ENCODE measurements at regions not wholly inside any gene's neighbourhood (a gene's known extent, or its start where the extent isn't known, plus 50 kb on each side); places are given as distances from the start of the nearest gene placed in this dataset.

DNA sequence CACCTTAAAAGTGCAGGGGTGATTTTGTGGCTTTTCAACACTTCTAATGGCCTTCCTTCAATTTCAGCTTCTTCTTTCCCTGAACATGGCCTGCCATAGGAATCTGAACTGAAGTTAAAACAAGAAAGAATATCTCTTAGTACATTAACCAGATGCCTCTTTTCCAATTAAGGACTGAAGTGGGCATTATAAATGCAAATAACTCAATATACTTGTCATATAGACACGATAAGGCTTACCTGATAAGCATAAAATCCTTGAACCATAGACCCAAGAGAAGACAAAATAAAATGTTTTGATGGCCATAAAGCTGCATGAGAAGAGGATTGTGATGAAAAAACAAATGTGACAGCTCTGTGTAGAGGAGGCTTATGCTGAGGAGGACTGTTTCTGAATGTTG lies 173.1 kb downstream of the MC4R start:
- TF ChIP-seq EZH2 (IDR thresholded peaks at IDR 0.05; ENCODE audit: low read depth, low read length, severe bottlenecking) (no peak), GABPA (IDR thresholded peaks at IDR 0.05; ENCODE audit: borderline replicate concordance, insufficient read depth, low read length) (no peak), EP300 (IDR thresholded peaks at IDR 0.05; ENCODE audit: borderline replicate concordance in 1 of 2, low read depth in 2 of 2, low read length in 2 of 2) (no peak), ZNF274 (IDR thresholded peaks at IDR 0.05; ENCODE audit: borderline replicate concordance, extremely low read depth, low read length) (no peak), POLR2A (IDR thresholded peaks at IDR 0.05; ENCODE audit: control extremely low read depth in 1 of 2, low read depth in 2 of 2, low read length in 2 of 2) (no peak), POU5F1 (IDR thresholded peaks at IDR 0.05; ENCODE audit: low read depth, low read length) (no peak), POLR2AphosphoS5 (IDR thresholded peaks at IDR 0.05; ENCODE audit: low read depth, low read length) (no peak), TAF7 (optimal IDR thresholded peaks at IDR 0.05; ENCODE audit: borderline replicate concordance, low read depth, low read length) (no peak), MAFK (IDR thresholded peaks at IDR 0.05; ENCODE audit: low read depth, low read length) (no peak), RFX5 (IDR thresholded peaks at IDR 0.05; ENCODE audit: borderline replicate concordance, low read depth, low read length) (no peak)
- TF ChIP-seq, protein P1, sequence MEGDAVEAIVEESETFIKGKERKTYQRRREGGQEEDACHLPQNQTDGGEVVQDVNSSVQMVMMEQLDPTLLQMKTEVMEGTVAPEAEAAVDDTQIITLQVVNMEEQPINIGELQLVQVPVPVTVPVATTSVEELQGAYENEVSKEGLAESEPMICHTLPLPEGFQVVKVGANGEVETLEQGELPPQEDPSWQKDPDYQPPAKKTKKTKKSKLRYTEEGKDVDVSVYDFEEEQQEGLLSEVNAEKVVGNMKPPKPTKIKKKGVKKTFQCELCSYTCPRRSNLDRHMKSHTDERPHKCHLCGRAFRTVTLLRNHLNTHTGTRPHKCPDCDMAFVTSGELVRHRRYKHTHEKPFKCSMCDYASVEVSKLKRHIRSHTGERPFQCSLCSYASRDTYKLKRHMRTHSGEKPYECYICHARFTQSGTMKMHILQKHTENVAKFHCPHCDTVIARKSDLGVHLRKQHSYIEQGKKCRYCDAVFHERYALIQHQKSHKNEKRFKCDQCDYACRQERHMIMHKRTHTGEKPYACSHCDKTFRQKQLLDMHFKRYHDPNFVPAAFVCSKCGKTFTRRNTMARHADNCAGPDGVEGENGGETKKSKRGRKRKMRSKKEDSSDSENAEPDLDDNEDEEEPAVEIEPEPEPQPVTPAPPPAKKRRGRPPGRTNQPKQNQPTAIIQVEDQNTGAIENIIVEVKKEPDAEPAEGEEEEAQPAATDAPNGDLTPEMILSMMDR (IDR thresholded peaks at IDR 0.05; ENCODE audit: control extremely low read depth in 1 of 3, insufficient read depth in 1 of 3, low read depth in 1 of 3, low read length in 3 of 3) = no peak
- TF ChIP-seq, protein P2, sequence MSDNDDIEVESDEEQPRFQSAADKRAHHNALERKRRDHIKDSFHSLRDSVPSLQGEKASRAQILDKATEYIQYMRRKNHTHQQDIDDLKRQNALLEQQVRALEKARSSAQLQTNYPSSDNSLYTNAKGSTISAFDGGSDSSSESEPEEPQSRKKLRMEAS (IDR thresholded peaks at IDR 0.05) = no peak

Data from H1 (cell line).